H1 (cell line): ENCODE measurements at regions not wholly inside any gene's neighbourhood (a gene's known extent, or its start where the extent isn't known, plus 50 kb on each side); places are given as distances from the start of the nearest gene placed in this dataset.

Experiments used
- TF ChIP-seq, protein P1 (sequence below), 3 experiments: IDR thresholded peaks; 1 replicate in 2 of 3; 2 replicates in 1 of 3; pipeline versions ENCODE4 v1.5.1 to v1.6.1; 2011; ENCODE audit warnings: low read length in 3 of 3, mild to moderate bottlenecking in 3 of 3, inconsistent platforms in 2 of 3, low read depth in 1 of 3, moderate library complexity in 1 of 3; ENCODE audit not compliant: insufficient read depth in 1 of 3; ENCODE audit errors: control extremely low read depth in 1 of 3
- TF ChIP-seq, protein P2 (sequence below): IDR thresholded peaks from 2 replicates; pipeline ENCODE4 v1.6.1; 2011; ENCODE audit warnings: low read length, improper control_type of control experiment

DNA sequence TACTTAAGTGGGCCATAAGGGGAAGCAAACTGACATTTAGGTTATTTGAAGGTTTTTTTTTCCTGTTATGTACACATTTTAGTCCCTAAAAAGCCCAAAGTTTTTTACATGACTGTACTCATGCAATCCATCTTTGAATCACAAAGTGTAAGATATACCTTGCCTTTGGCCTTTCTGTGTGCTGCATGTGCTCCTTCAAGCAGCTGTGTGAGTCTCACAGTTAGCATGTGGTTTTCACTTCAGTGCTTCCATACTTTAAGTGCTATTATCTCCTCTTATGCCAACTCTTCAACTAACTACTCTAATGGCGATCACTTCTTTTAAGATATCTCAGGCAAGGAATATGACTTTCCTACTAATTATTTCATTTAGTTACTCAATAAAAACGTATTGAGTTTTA is 597.1 kb upstream of the ACVR2A start (continued):
- TF ChIP-seq, protein P1, sequence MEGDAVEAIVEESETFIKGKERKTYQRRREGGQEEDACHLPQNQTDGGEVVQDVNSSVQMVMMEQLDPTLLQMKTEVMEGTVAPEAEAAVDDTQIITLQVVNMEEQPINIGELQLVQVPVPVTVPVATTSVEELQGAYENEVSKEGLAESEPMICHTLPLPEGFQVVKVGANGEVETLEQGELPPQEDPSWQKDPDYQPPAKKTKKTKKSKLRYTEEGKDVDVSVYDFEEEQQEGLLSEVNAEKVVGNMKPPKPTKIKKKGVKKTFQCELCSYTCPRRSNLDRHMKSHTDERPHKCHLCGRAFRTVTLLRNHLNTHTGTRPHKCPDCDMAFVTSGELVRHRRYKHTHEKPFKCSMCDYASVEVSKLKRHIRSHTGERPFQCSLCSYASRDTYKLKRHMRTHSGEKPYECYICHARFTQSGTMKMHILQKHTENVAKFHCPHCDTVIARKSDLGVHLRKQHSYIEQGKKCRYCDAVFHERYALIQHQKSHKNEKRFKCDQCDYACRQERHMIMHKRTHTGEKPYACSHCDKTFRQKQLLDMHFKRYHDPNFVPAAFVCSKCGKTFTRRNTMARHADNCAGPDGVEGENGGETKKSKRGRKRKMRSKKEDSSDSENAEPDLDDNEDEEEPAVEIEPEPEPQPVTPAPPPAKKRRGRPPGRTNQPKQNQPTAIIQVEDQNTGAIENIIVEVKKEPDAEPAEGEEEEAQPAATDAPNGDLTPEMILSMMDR (IDR thresholded peaks at IDR 0.05; ENCODE audit: control extremely low read depth in 1 of 3, insufficient read depth in 1 of 3, low read depth in 1 of 3, low read length in 3 of 3) = no peak
- TF ChIP-seq, protein P2, sequence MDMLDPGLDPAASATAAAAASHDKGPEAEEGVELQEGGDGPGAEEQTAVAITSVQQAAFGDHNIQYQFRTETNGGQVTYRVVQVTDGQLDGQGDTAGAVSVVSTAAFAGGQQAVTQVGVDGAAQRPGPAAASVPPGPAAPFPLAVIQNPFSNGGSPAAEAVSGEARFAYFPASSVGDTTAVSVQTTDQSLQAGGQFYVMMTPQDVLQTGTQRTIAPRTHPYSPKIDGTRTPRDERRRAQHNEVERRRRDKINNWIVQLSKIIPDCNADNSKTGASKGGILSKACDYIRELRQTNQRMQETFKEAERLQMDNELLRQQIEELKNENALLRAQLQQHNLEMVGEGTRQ = no peak
- TF ChIP-seq, all 59 proteins: peak for 0
